Thyroid gland (tissue), 4 donors: ENCODE measurements at regions not wholly inside any gene's neighbourhood (a gene's known extent, or its start where the extent isn't known, plus 50 kb on each side); places are given as distances from the start of the nearest gene placed in this dataset.

ENCODE experiments used
- DNase-seq, 2 donors: peaks; one replicate each; pipeline ENCODE4 v3.0.0-alpha.2; 2019
- H3K27ac ChIP-seq, 3 donors: fragments of 200-600 bp; sonication (generic); 1 replicate in 2 of 3; 2 replicates in 1 of 3; pipeline ENCODE4 v1.5.1; 2016 to 2019; ENCODE audit warnings: mild to moderate bottlenecking in 1 of 3, moderate library complexity in 1 of 3
- H3K27me3 ChIP-seq: fragments of 200-600 bp; sonication (generic); one replicate; pipeline ENCODE4 v1.5.1; 2019
- H3K36me3 ChIP-seq, 2 donors: fragments of 200-600 bp; sonication (generic); one replicate each; pipeline ENCODE4 v1.5.1; 2016 to 2019
- H3K4me1 ChIP-seq, 2 donors: fragments of 200-600 bp; sonication (generic); one replicate each; pipeline ENCODE4 v1.5.1; 2017 to 2019
- H3K4me3 ChIP-seq, 3 donors: fragments of 200-600 bp; sonication (generic); replicated peaks in 1 of 3; 1 replicate in 2 of 3; 2 replicates in 1 of 3; pipeline ENCODE4 v1.5.1; 2016; ENCODE audit warnings: mild to moderate bottlenecking in 1 of 3
- H3K9me3 ChIP-seq: fragments of 200-600 bp; sonication (generic); one replicate; pipeline ENCODE4 v1.5.1; 2017
- CTCF ChIP-seq, 6 experiments: fragments of 200-600 bp in 3 of 6; fragments of 450-650 bp in 3 of 6; sonication (generic) in 3 of 6; IDR thresholded peaks; one replicate each; pipeline ENCODE4 v1.5.1; 2016 to 2019; ENCODE audit warnings: antibody characterized with exemption in 6 of 6, mild to moderate bottlenecking in 2 of 6, inconsistent platforms in 1 of 6, moderate library complexity in 1 of 6
- POLR2A ChIP-seq, 2 donors: fragments of 450-650 bp; IDR thresholded peaks; one replicate each; pipeline ENCODE4 v1.6.1; 2017; ENCODE audit warnings: antibody characterized with exemption in 2 of 2, mild to moderate bottlenecking in 2 of 2, moderate library complexity in 1 of 2
- WGBS, 2 donors: methylation state at CpG; one replicate each; pipeline ENCODE4 v1.1.5; 2017; 5-methylcytosine and 5-hydroxymethylcytosine counted together
- intact Hi-C: fragments of 100-400 bp; cut with DNase I; formaldehyde crosslinking; loops from one replicate; pipeline ENCODE4 v1.15.1; 2023

- 88 to 89% methylated on average over 4 of the region's 4 CpGs for WGBS, 2 donors
- DNase-seq: no peak
- H3K9me3 ChIP-seq: no peaks in the 10 kb centered on the region
- no peak overlapping the region for H3K27ac ChIP-seq
- H3K4me1 ChIP-seq: no peaks in the 10 kb centered on the region
- no peaks in the 10 kb centered on the region for H3K36me3 ChIP-seq
- H3K27me3 ChIP-seq: no peaks in the 10 kb centered on the region
- intact Hi-C loops: no loop called here
- H3K4me3 ChIP-seq: no peak overlapping the region
- TF ChIP-seq POLR2A (IDR thresholded peaks at IDR 0.05) (no peak), CTCF (IDR thresholded peaks at IDR 0.05) (no peak)
These were observed 525.7 kb downstream of the TLE4 start for GRCh38 chr9:80097476-80097875.

- DNase-seq: no peak
- no peaks in the 10 kb centered on the region for H3K36me3 ChIP-seq
- no peaks in the 10 kb centered on the region for H3K4me1 ChIP-seq
- intact Hi-C loops: no loop called here
- TF ChIP-seq POLR2A (IDR thresholded peaks at IDR 0.05) (no peak), CTCF (IDR thresholded peaks at IDR 0.05) (no peak)
- 89 to 94% methylated on average over 1 of the region's 1 CpG for WGBS, 2 donors
- no peaks in the 10 kb centered on the region for H3K27me3 ChIP-seq
- no peaks in the 10 kb centered on the region for H3K9me3 ChIP-seq
- H3K4me3 ChIP-seq: no peak overlapping the region
- H3K27ac ChIP-seq: no peak overlapping the region
These were observed 522.5 kb downstream of the TLE4 start for GRCh38 chr9:80094176-80094771.

GRCh38 chr9:80093695-80094094 is 521.9 kb downstream of the TLE4 start:
- intact Hi-C loops: no loop called here
- DNase-seq: no peak
- 55 to 56% methylated on average over 1 of the region's 1 CpG for WGBS, 2 donors
- H3K4me3 ChIP-seq: no peak overlapping the region
- no peaks in the 10 kb centered on the region for H3K27me3 ChIP-seq
- no peak overlapping the region for H3K27ac ChIP-seq
- no peaks in the 10 kb centered on the region for H3K9me3 ChIP-seq
- H3K36me3 ChIP-seq: no peaks in the 10 kb centered on the region
- no peaks in the 10 kb centered on the region for H3K4me1 ChIP-seq
- no peak for TF ChIP-seq CTCF (IDR thresholded peaks at IDR 0.05)
- TF ChIP-seq POLR2A (IDR thresholded peaks at IDR 0.05): no peak

GRCh38 chr9:80091526-80091925 is 519.8 kb downstream of the TLE4 start:
- Histone ChIP-seq H3K27ac (no peak overlapping the region), H3K4me1 (no peaks in the 10 kb centered on the region), H3K4me3 (no peak overlapping the region), H3K9me3 (no peaks in the 10 kb centered on the region), H3K27me3 (no peaks in the 10 kb centered on the region), H3K36me3 (no peaks in the 10 kb centered on the region)
- 71 to 75% methylated on average over 4 of the region's 4 CpGs for WGBS, 2 donors
- no peak for DNase-seq
- TF ChIP-seq POLR2A (IDR thresholded peaks at IDR 0.05): no peak
- no peak for TF ChIP-seq CTCF (IDR thresholded peaks at IDR 0.05)
- intact Hi-C loops: no loop called here

GRCh38 chr9:80090317-80090716 is 518.6 kb downstream of the TLE4 start:
- intact Hi-C loops: no loop called here
- DNase-seq: no peak
- Histone ChIP-seq H3K9me3 (no peaks in the 10 kb centered on the region), H3K36me3 (no peaks in the 10 kb centered on the region), H3K4me1 (no peaks in the 10 kb centered on the region), H3K4me3 (no peak overlapping the region), H3K27ac (no peak overlapping the region), H3K27me3 (no peaks in the 10 kb centered on the region)
- TF ChIP-seq CTCF (IDR thresholded peaks at IDR 0.05) (no peak), POLR2A (IDR thresholded peaks at IDR 0.05) (no peak)
- 86% methylated on average over 8 of the region's 8 CpGs for WGBS, 2 donors
